ENCODE measurements at regions not wholly inside any gene's neighbourhood (a gene's known extent, or its start where the extent isn't known, plus 50 kb on each side); places are given as distances from the start of the nearest gene placed in this dataset.
A peak's percentile ranks its signal among the peaks of the same experiment; 100 is the strongest.

DNA sequence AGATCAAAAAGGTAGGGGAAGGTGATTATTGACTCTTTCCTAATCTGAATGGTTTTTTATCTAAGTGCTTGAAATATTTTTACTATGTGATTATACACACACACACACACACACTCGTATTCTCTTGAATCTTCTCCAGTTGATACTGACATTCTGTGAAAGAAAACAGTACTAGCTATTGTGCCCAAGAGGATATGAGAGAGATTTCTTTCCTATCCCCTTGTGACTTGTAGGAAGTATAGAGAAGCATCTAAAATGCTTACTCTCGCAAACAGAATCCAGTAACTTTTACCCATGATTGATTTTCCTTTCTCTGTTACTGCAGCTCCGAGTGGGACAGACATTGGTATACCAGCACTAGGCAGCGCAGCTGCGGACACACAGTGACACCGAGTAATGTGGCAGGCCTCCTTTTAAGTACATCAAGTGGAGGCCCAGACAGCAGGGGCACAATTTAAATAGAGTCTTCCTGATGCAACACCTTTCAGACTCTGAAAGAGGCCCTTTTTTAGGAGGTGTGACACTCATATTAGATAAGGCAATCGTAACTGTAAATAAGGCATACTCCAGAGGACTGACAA, 421.0 kb upstream of the CNTN4 start:
- TF ChIP-seq, protein P1, sequence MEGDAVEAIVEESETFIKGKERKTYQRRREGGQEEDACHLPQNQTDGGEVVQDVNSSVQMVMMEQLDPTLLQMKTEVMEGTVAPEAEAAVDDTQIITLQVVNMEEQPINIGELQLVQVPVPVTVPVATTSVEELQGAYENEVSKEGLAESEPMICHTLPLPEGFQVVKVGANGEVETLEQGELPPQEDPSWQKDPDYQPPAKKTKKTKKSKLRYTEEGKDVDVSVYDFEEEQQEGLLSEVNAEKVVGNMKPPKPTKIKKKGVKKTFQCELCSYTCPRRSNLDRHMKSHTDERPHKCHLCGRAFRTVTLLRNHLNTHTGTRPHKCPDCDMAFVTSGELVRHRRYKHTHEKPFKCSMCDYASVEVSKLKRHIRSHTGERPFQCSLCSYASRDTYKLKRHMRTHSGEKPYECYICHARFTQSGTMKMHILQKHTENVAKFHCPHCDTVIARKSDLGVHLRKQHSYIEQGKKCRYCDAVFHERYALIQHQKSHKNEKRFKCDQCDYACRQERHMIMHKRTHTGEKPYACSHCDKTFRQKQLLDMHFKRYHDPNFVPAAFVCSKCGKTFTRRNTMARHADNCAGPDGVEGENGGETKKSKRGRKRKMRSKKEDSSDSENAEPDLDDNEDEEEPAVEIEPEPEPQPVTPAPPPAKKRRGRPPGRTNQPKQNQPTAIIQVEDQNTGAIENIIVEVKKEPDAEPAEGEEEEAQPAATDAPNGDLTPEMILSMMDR (conservative IDR thresholded peaks at IDR 0.05), result no peak
- H3K27ac ChIP-seq, result no peak overlapping the region

DNA sequence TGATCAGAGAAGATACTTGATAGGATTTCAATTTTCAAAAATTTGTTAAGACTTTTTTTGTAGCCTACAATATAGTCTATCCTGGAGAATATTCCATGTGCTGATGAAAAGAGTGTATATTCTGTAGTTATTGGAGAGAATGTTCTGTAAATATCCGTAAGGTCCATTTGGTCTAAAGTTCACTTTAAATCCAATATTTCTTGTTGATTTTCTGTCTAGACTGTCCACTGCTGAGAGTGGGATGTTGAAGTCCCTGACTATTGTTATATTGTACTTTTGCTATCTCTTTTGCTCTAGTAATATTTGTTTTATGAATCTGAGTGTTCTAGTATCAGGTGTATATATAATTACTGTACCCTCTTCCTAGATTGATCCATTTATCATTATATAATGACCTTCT, 406.2 kb upstream of the CNTN4 start:
- no peak overlapping the region for H3K27ac ChIP-seq
- TF ChIP-seq, protein P1 (conservative IDR thresholded peaks at IDR 0.05), result no peak

DNA sequence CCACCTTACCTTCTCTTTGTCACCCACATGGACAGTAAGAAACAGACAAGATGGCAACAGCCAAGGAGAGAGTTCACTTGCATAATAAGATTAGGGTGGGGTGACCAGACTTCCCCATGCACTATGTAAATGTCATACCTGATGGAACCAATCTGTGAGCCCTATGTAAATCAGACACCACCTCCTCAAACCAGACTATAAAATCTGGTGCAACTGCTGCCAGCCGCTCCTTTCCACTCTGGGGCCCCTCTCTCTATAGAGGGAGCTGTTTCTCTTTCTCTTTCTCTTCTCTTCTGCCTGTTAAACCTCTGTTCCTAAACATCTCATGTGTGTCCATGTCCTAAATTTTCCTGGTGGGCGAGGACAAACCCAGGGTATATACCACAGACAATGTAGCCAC, 405.5 kb upstream of the CNTN4 start:
- TF ChIP-seq, protein P1 (conservative IDR thresholded peaks at IDR 0.05), result no peak
- H3K27ac ChIP-seq, result no peak overlapping the region

DNA sequence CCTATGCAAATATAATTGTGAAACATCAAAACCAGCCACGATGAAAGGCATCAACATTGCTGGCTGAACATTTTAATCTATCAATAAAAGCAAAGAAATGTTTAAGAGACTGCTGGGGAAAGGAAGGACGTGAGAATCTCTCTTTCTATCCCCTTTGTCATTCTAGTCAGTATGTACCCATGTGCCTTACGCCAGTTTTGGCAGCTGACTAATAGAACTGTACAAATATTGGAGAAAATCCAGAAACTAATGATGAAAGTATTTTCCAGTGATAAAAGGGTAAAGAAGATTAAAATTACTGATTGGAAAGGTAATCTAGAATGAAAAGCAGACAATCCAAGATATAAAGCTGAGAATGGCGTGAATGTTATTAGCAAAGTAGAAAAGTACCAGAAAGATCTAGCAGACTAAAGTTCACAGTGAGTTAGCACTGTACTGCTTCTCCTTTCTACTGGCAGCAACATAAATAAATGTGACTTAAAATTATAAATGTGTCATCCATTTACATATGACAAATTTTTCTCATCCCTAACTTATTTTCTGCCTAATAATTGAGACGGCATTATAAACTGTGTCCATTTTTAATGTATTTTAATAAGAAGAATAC, 401.9 kb upstream of the CNTN4 start:
- TF ChIP-seq, protein P1 (conservative IDR thresholded peaks at IDR 0.05), result no peak
- peak overlapping the region; percentile 61 for H3K27ac ChIP-seq

DNA sequence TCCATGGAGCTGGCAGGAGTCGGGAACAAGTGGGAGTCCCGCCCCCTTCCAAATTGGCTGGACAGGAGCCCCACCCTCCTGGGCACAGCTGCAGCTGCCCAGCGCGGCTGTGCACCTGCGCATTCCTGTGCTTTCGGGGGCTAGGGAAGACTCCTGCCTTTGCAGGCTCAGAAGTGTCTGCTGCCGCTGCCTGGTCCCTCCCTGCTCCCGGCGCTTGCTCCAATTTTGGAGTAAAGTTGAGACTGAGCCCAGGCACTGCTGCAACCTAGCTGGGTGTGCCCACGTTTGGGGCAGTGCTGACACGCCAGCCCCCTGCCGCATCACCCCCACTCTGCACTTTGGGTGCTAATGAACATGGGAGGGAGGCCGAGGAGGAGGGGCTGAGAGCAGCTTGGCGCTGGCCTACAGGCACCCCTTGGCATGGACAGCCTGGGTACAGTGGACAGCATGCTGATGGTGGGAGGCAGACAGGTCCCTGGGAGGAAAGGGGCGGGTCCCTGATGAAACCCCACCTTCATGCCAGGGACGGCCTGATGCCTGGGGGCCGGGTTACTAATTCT, 399.2 kb upstream of the CNTN4 start:
- H3K27ac ChIP-seq, result no peak overlapping the region
- TF ChIP-seq, protein P1 (conservative IDR thresholded peaks at IDR 0.05), result no peak

DNA sequence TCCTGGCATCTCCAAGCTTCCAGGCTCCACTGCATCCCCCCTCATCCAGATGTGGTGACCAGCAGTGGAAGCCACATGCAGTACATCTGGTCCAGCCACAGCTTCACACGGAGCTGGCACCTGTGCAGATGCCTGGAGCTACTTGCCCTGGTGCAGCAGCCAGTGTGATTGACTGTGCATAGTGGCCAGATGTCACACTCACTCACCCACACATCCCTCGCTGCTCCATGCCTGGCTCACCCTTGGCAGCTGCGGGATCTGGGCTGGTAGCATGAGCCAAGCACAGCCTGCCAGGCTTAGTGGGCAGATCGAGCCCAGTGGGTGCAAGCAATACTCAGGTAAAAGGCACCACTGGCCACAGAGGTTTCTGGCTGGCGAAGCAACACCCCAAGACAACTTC, 398.0 kb upstream of the CNTN4 start:
- TF ChIP-seq, protein P1 (conservative IDR thresholded peaks at IDR 0.05), result no peak
- H3K27ac ChIP-seq, result no peak overlapping the region

DNA sequence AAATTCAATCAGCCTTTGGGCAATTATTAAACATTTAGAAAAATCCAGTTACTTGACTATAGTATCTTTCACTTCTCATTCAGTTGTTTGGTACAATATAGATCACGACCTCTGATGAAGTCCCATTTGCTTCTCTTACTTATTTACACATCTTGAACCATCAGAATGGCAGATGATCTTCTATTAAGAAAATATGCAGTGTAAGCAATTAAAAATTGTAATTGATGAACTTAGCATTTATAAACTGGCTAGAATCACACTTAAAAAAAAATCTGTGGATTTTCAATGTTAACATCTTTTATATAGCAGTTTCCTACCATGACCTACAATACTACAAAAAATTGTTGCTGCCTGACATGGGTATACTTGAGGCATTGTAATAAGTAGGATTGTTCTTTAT, 395.5 kb upstream of the CNTN4 start:
- TF ChIP-seq, protein P1 (conservative IDR thresholded peaks at IDR 0.05), result no peak

More for the DNA sequence above, 395.5 kb upstream of the CNTN4 start:
- no peak overlapping the region for H3K27ac ChIP-seq

All from VCaP (cell line).